ENCODE measurements at regions not wholly inside any gene's neighbourhood (a gene's known extent, or its start where the extent isn't known, plus 50 kb on each side); places are given as distances from the start of the nearest gene placed in this dataset.

GRCh38 chr2:122622934-122623333, 867.5 kb downstream of the TSN start:
- no peaks in the 10 kb centered on the region for H3K27me3 ChIP-seq (ENCODE audit: control insufficient read depth, low read length)
- H3K79me2 ChIP-seq (ENCODE audit: control insufficient read depth, low read length): no peaks in the 10 kb centered on the region
- no peaks in the 10 kb centered on the region for H3K4me1 ChIP-seq (ENCODE audit: control insufficient read depth, low read length)
- no peak overlapping the region for H3K4me2 ChIP-seq (ENCODE audit: low read length)
- H3F3A ChIP-seq (ENCODE audit: control insufficient read depth, insufficient read depth): no peaks in the 10 kb centered on the region
- H3K36me3 ChIP-seq (ENCODE audit: control insufficient read depth, low read length): no peaks in the 10 kb centered on the region
- H4K20me1 ChIP-seq (ENCODE audit: control insufficient read depth, insufficient read depth, low read depth, low read length): no peaks in the 10 kb centered on the region
- H3K9me2 ChIP-seq (replicated peaks; ENCODE audit: control insufficient read depth, low read length): no peaks in the 10 kb centered on the region
- no peak overlapping the region for H3K4me3 ChIP-seq (ENCODE audit: low read length)
- TF ChIP-seq CTCF (IDR thresholded peaks at IDR 0.05; ENCODE audit: low read depth, low read length, poor library complexity, severe bottlenecking) (no peak), EZH2phosphoT487 (IDR thresholded peaks at IDR 0.05; ENCODE audit: borderline replicate concordance, low read length) (no peak)
- H3K27ac ChIP-seq (ENCODE audit: low read depth, low read length): no peak overlapping the region
- no peaks in the 10 kb centered on the region; the same call in 1 of the 2 replicates for H3K9me3 ChIP-seq (ENCODE audit: control insufficient read depth, insufficient read depth, low read length)

DNA sequence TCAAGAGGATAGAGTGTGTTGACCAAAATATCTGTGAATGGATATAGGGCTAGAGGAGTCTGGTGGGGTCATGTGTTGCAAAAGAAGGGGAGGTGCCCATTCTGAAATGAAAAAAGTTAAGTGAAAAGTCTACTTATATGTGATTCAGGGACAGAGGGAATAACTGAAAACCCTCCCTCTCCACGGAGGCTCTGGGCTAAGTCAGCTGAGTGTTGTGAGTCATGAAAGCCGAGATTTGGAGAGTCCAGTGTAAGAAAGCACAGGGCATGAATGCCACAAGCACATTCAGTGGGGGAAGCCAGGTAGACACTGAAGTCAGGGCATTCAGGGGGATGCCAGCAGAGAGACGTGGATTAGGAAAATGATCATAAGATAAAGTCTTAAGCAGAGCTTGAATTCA, 871.9 kb downstream of the TSN start:
- TF ChIP-seq EZH2phosphoT487 (IDR thresholded peaks at IDR 0.05; ENCODE audit: borderline replicate concordance, low read length) (no peak), CTCF (IDR thresholded peaks at IDR 0.05; ENCODE audit: low read depth, low read length, poor library complexity, severe bottlenecking) (no peak)

DNA sequence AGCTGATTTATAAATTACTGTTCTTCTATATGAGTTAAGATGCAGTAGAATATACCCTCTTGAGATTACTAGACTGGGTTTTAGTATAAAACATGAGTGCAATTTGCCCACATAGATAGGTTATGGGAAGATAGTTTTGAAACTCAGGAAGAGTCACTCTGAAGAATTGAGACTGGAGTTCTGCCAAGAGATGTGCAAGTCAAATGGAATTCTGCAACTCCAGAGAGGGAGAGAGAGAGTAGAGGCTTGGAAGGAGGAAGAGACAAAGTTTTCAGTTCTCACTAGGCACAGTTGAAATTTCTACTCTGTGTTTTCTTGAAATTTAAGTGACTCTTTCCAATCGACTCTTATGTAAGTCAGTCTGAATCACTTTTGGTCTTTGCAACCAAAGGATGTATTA, 878.8 kb downstream of the TSN start:
- TF ChIP-seq EZH2phosphoT487 (IDR thresholded peaks at IDR 0.05; ENCODE audit: borderline replicate concordance, low read length) (no peak), CTCF (IDR thresholded peaks at IDR 0.05; ENCODE audit: low read depth, low read length, poor library complexity, severe bottlenecking) (no peak)
- no peak overlapping the region for H3K27ac ChIP-seq (ENCODE audit: low read depth, low read length)
- no peaks in the 10 kb centered on the region for H3F3A ChIP-seq (ENCODE audit: control insufficient read depth, insufficient read depth)
- H3K4me1 ChIP-seq (ENCODE audit: control insufficient read depth, low read length): no peaks in the 10 kb centered on the region
- H3K9me2 ChIP-seq (replicated peaks; ENCODE audit: control insufficient read depth, low read length): no peaks in the 10 kb centered on the region
- H4K20me1 ChIP-seq (ENCODE audit: control insufficient read depth, insufficient read depth, low read depth, low read length): no peaks in the 10 kb centered on the region
- H3K27me3 ChIP-seq (ENCODE audit: control insufficient read depth, low read length): no peaks in the 10 kb centered on the region
- no peaks in the 10 kb centered on the region for H3K79me2 ChIP-seq (ENCODE audit: control insufficient read depth, low read length)
- H3K36me3 ChIP-seq (ENCODE audit: control insufficient read depth, low read length): no peaks in the 10 kb centered on the region
- no peaks in the 10 kb centered on the region for H3K9me3 ChIP-seq (ENCODE audit: control insufficient read depth, insufficient read depth, low read length)
- H3K4me3 ChIP-seq (ENCODE audit: low read length): no peak overlapping the region
- H3K4me2 ChIP-seq (ENCODE audit: low read length): no peak overlapping the region

More for the DNA sequence above, 871.9 kb downstream of the TSN start:
- H3K9me3 ChIP-seq (ENCODE audit: control insufficient read depth, insufficient read depth, low read length): no peaks in the 10 kb centered on the region; the same call in 1 of the 2 replicates
- no peak overlapping the region for H3K4me2 ChIP-seq (ENCODE audit: low read length)
- no peak overlapping the region for H3K27ac ChIP-seq (ENCODE audit: low read depth, low read length)
- no peak overlapping the region for H3K4me3 ChIP-seq (ENCODE audit: low read length)
- H3F3A ChIP-seq (ENCODE audit: control insufficient read depth, insufficient read depth): no peaks in the 10 kb centered on the region
- H3K36me3 ChIP-seq (ENCODE audit: control insufficient read depth, low read length): no peaks in the 10 kb centered on the region
- H3K4me1 ChIP-seq (ENCODE audit: control insufficient read depth, low read length): no peaks in the 10 kb centered on the region
- H3K79me2 ChIP-seq (ENCODE audit: control insufficient read depth, low read length): no peaks in the 10 kb centered on the region
- no peaks in the 10 kb centered on the region for H4K20me1 ChIP-seq (ENCODE audit: control insufficient read depth, insufficient read depth, low read depth, low read length)
- no peaks in the 10 kb centered on the region for H3K27me3 ChIP-seq (ENCODE audit: control insufficient read depth, low read length)
- H3K9me2 ChIP-seq (replicated peaks; ENCODE audit: control insufficient read depth, low read length): no peaks in the 10 kb centered on the region

DNA sequence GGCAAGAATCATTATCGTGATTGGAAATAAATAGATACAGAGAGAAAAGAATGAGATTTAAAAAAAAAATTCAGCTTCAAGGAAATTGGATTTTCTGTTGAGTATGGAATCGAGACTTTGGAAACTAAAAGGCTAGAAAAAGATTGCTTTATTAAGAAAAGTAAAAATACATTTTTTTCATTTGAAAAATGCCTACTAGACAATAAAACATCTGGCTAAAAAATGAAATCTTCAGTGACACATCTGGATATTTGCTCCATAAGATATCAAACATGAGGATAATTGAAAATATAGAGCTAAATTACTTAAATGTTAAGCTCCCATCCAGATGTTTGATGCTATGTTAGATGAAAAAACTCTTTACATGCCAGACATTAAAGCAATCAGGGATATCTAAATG, 879.5 kb downstream of the TSN start:
- H3K27me3 ChIP-seq (ENCODE audit: control insufficient read depth, low read length): no peaks in the 10 kb centered on the region
- no peaks in the 10 kb centered on the region for H3K36me3 ChIP-seq (ENCODE audit: control insufficient read depth, low read length)
- H3K4me2 ChIP-seq (ENCODE audit: low read length): no peak overlapping the region
- no peaks in the 10 kb centered on the region for H3K79me2 ChIP-seq (ENCODE audit: control insufficient read depth, low read length)
- no peaks in the 10 kb centered on the region for H3K9me2 ChIP-seq (replicated peaks; ENCODE audit: control insufficient read depth, low read length)
- no peak overlapping the region for H3K27ac ChIP-seq (ENCODE audit: low read depth, low read length)
- no peaks in the 10 kb centered on the region for H3K4me1 ChIP-seq (ENCODE audit: control insufficient read depth, low read length)
- H3K4me3 ChIP-seq (ENCODE audit: low read length): no peak overlapping the region
- H3K9me3 ChIP-seq (ENCODE audit: control insufficient read depth, insufficient read depth, low read length): no peaks in the 10 kb centered on the region
- H4K20me1 ChIP-seq (ENCODE audit: control insufficient read depth, insufficient read depth, low read depth, low read length): no peaks in the 10 kb centered on the region
- H3F3A ChIP-seq (ENCODE audit: control insufficient read depth, insufficient read depth): no peaks in the 10 kb centered on the region
- no peak for TF ChIP-seq EZH2phosphoT487 (IDR thresholded peaks at IDR 0.05; ENCODE audit: borderline replicate concordance, low read length)
- no peak for TF ChIP-seq CTCF (IDR thresholded peaks at IDR 0.05; ENCODE audit: low read depth, low read length, poor library complexity, severe bottlenecking)
